NT2/D1 (cell line): ENCODE measurements at regions not wholly inside any gene's neighbourhood (a gene's known extent, or its start where the extent isn't known, plus 50 kb on each side); places are given as distances from the start of the nearest gene placed in this dataset.

Source experiments
- DNase-seq: peaks from one replicate; pipeline ENCODE4 v3.0.0-alpha.2; 2011; ENCODE audit warnings: low read depth, low spot score
- H3K27me3 ChIP-seq: 2 replicates; pipeline ENCODE4 v1.6.0; 2011; ENCODE audit warnings: mild to moderate bottlenecking; ENCODE audit not compliant: insufficient read length, insufficient read depth
- H3K36me3 ChIP-seq: 2 replicates; pipeline ENCODE4 v1.6.1; 2011; ENCODE audit warnings: mild to moderate bottlenecking, low read length, mixed read lengths; ENCODE audit not compliant: insufficient read depth, insufficient read length
- H3K4me1 ChIP-seq: 2 replicates; pipeline ENCODE4 v1.5.1; 2011; ENCODE audit not compliant: insufficient read depth, insufficient read length
- H3K4me3 ChIP-seq: 2 replicates; pipeline ENCODE4 v1.5.1; 2011; ENCODE audit warnings: low read depth; ENCODE audit not compliant: insufficient read length
- H3K9ac ChIP-seq: 2 replicates; pipeline ENCODE4 v1.6.0; 2011; ENCODE audit warnings: low read depth; ENCODE audit not compliant: insufficient read length
- H3K9me3 ChIP-seq: 2 replicates; pipeline ENCODE4 v1.5.1; 2011; ENCODE audit warnings: mild to moderate bottlenecking, low read length; ENCODE audit not compliant: insufficient read depth
- SUZ12 ChIP-seq: IDR thresholded peaks from 2 replicates; pipeline ENCODE4 v1.6.1; 2011; ENCODE audit not compliant: insufficient read length, insufficient read depth; ENCODE audit errors: extremely low read depth
- YY1 ChIP-seq: IDR thresholded peaks from 2 replicates; pipeline ENCODE4 v1.6.1; 2011; ENCODE audit not compliant: insufficient read length, insufficient read depth
- ZNF274 ChIP-seq: IDR thresholded peaks from 2 replicates; pipeline ENCODE4 v1.6.1; 2011; ENCODE audit warnings: mild to moderate bottlenecking, low read depth, low read length

DNA sequence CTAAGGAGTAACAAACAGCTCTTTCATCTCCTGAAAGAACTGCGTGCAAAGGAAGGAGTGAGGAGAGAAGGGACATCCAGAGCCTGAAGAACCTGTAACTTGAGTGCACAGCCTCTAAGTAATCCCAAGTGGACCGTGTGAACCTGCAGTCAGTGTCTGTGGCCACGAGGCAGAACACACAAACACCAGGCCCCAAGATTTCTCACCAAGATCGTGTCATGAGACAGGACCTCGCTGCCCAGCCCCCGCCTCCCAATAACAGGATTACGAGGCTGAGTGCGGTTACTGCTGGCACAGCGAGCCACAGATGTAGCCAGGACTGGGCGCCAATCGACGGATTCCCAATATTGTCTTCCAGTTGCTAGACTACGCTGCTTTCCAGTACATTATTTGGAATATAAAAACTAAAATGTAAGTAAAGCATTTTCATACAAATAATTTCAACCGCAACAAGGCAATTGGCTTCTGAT lies 101.3 kb upstream of the SLC25A33 start:
- no peak for DNase-seq
- Histone ChIP-seq H3K9me3 (no peaks in the 10 kb centered on the region), H3K27me3 (no peaks in the 10 kb centered on the region), H3K36me3 (no peaks in the 10 kb centered on the region), H3K4me1 (peaks cover 4% of the 10 kb centered on the region), H3K9ac (no peak overlapping the region), H3K4me3 (no peak overlapping the region)
- TF ChIP-seq YY1 = no peak
- no peak for TF ChIP-seq SUZ12
- TF ChIP-seq ZNF274 = no peak

DNA sequence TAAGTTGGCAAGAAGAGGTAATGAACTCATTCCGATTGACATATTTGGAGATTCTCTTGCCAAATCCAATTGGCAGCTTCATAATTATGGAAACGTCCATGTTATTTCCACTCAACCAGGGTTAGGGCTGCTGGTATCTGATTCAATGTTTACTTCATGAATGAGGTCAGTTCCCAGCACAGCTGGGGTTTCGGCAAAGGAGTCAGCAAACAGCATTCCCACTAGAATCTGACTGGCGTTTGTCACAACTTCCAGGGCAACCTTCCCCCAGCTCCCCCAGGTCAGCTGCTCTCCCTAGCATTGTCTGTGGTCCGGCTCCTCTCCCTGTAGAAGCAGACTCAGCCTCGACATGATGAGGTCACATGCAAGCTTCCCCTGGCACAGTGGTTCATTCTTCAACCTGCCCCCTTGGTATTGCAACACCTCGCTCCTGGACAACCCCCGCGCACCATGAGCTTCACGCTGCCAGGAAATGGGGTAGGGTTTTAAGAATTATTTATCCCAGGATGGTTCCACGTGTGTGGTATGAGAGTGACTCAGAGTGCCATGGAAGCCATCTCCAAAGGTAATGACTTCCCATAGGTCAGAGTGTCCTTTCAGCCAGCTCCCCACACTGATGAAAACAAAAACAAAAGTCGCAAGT lies 100.7 kb upstream of the SLC25A33 start:
- H3K36me3 ChIP-seq = no peaks in the 10 kb centered on the region
- H3K4me3 ChIP-seq = no peak overlapping the region
- TF ChIP-seq SUZ12 (no peak), ZNF274 (no peak), YY1 (no peak)
- H3K9ac ChIP-seq = no peak overlapping the region
- no peaks in the 10 kb centered on the region for H3K9me3 ChIP-seq
- no peak for DNase-seq
- H3K4me1 ChIP-seq = peaks cover 4% of the 10 kb centered on the region
- no peaks in the 10 kb centered on the region for H3K27me3 ChIP-seq

DNA sequence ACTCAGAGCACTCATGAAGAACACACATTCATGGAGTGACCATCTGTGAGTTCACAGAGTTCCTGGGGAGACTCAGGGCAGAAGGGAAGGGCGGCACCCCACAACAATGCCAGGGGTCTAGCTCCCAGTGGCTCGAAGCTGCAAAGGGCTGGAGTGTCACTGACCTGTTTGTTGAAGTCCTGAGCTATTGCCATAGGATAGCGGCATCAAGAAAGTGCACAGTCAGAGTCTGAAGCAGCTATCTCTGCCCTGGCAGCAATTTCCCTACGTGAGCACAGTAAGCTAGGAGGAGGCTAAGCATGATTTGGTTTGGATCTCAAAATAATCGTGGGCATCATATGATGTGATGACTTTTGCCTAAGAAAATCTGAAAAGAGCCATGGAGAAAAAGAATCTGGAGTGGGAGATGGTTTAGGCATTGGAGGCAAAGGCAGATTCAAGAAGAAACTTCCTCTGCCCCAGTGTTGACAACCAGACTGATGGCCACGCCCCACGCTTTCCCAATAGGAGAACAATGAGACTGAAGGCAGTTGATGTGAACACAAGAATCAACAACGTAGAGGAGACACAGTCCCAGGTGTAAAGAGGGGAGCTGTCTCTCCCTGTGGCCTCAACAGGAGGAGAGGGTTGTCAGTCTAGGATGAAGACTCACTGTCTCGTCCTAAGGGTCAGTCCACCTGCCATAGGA lies 100.0 kb upstream of the SLC25A33 start:
- H3K27me3 ChIP-seq = no peaks in the 10 kb centered on the region
- H3K4me1 ChIP-seq = peaks cover 4% of the 10 kb centered on the region
- TF ChIP-seq YY1 (no peak), SUZ12 (no peak)
- H3K4me3 ChIP-seq = no peak overlapping the region
- H3K36me3 ChIP-seq = no peaks in the 10 kb centered on the region
- H3K9me3 ChIP-seq = no peaks in the 10 kb centered on the region
- no peak overlapping the region for H3K9ac ChIP-seq
- DNase-seq = no peak

DNA sequence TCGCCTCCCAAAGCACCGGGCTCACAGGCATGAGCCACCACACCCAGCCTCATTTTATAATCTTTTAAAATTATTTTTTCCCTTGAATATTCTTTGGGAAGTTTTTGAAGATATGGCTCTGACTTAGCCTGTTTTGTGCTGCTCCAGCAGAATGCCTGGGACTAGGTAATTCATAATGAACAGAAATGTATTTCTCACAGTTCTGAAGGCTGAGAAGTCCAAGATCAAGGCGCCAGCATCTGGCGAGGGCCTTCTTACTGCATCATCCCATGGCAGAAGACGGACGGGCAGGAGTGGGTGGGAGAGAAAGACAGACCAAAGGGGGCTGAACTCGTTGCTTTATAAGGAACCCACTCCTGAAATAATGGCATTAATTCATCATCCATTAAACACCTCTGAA lies 99.0 kb upstream of the SLC25A33 start:
- Histone ChIP-seq H3K4me1 (peaks cover 4% of the 10 kb centered on the region), H3K9me3 (no peaks in the 10 kb centered on the region), H3K4me3 (no peak overlapping the region), H3K9ac (no peak overlapping the region), H3K27me3 (no peaks in the 10 kb centered on the region), H3K36me3 (no peaks in the 10 kb centered on the region)
- no peak for TF ChIP-seq YY1
- no peak for TF ChIP-seq ZNF274
- TF ChIP-seq SUZ12 = no peak
- no peak for DNase-seq

DNA sequence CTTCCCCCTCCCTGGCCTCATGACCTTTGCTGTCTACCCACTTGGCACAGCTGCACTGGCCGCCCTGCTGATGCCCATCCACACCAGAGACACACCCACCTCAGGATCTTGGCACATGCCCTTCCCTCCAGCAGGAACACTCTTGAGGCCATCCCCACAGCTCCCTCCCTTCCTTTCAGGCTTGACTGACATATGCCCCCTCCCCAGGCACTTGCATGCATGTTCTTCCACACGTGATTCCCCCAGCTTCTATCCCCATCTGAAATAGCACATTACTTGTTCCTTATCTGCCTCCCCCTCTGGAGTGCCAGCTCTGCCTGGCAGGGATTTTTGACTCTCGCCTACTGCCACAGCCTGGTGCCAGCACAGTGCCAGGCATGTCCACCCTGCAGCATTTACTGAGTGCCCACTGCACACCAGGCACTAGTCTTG lies 98.5 kb upstream of the SLC25A33 start:
- Histone ChIP-seq H3K27me3 (no peaks in the 10 kb centered on the region), H3K36me3 (no peaks in the 10 kb centered on the region), H3K9me3 (no peaks in the 10 kb centered on the region), H3K4me3 (no peak overlapping the region), H3K4me1 (peaks cover 4% of the 10 kb centered on the region), H3K9ac (no peak overlapping the region)
- TF ChIP-seq ZNF274 (no peak), SUZ12 (no peak), YY1 (no peak)
- DNase-seq = no peak

DNA sequence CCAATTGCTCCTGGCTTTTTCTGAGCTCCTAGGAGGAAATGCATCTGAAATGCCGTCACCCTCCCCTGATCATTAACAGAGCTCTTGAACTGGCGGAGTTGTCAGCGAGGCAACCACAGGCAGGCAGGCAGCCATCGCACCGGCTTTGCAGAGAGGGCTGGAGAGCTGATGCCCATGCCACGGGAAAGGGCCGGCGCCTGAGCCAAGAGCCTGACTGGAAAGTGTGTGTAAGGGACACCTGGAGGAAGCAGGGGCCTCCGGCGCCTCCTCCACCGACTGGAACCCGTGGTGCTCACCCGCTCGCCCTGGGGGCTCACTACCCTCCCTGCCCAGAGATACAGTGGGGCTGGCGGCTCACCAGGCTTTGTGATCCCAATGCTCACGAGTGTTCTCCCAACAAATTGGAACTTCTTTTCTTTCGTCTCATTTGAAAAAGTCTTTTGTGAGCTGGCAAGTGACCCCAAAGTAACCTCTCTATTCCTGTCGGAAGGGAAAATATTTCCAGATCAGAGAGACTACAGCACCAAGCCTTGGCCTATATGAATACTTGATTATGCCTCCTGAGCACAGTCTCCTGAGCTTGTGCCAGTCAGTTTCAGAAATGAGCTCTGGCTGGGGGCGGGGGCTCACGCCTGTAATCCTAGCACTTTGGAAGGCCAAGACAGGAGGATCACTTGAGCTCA lies 97.7 kb upstream of the SLC25A33 start:
- no peaks in the 10 kb centered on the region for H3K36me3 ChIP-seq
- TF ChIP-seq SUZ12 (no peak), ZNF274 (no peak), YY1 (no peak)
- H3K9ac ChIP-seq = peak overlapping the region; percentile 42
- H3K4me1 ChIP-seq = peaks cover 4% of the 10 kb centered on the region
- no peaks in the 10 kb centered on the region for H3K9me3 ChIP-seq
- no peaks in the 10 kb centered on the region for H3K27me3 ChIP-seq
- DNase-seq = no peak
- no peak overlapping the region for H3K4me3 ChIP-seq

DNA sequence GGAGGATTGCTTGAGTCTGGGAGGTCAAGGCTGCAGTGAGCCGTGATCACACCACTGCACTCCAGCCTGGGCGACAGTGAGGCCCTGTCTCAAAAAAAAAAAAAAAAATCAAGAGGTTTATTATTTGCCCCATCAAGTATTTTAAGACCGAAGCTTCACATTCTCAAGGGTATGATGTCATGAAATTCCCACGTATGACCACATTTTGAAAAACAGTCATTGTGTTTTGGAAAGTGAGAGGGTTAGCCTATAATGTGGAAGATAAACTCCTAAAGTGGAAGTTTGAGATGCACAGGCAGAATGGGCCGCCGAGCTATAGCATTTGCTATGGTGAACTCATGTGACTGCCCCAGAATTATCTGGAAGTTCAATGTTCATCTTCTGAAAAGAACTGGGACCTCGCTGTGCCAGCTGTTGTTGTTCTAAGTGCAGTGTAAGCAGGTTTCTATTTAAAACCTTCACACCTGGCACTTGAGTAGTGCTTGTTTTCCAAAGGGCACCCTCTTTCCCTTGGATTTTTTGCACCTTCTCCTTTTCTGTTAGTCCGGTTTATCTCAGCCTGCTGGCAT lies 96.9 kb upstream of the SLC25A33 start:
- H3K4me3 ChIP-seq = no peak overlapping the region
- no peak for DNase-seq
- peaks cover 4% of the 10 kb centered on the region for H3K4me1 ChIP-seq
- no peaks in the 10 kb centered on the region for H3K36me3 ChIP-seq
- no peak for TF ChIP-seq YY1
- no peak for TF ChIP-seq SUZ12
- TF ChIP-seq ZNF274 = no peak
- no peaks in the 10 kb centered on the region for H3K27me3 ChIP-seq
- no peak overlapping the region for H3K9ac ChIP-seq
- H3K9me3 ChIP-seq = no peaks in the 10 kb centered on the region
